A549 (cell line): ENCODE measurements at regions not wholly inside any gene's neighbourhood (a gene's known extent, or its start where the extent isn't known, plus 50 kb on each side); places are given as distances from the start of the nearest gene placed in this dataset.

ENCODE experiments used
- ATAC-seq, 2 experiments: fragments of 200-7000 bp in 1 of 2; fragments of >200 bp in 1 of 2; cut with Nextera tagmentation in 1 of 2; cut with Tn5 transposase in 1 of 2; 3 replicates each; pipeline versions ENCODE4 v1.8.0 to v1.9.1; 2018 to 2020; ENCODE audit warnings: mild to moderate bottlenecking in 1 of 2, moderate library complexity in 1 of 2
- CTCF ChIA-PET: fragments of 300-600 bp; sonication (Branson Sonifier 250); formaldehyde crosslinking; extraction: SDS; loops from one replicate; lab custom pipeline; 2021; ENCODE audit warnings: antibody characterized with exemption, inconsistent platforms; lab: Yijun Ruan, JAX
- POLR2A ChIA-PET: fragments of 350-600 bp; formaldehyde crosslinking; extraction: SDS; loops from one replicate; lab custom pipeline; 2021; ENCODE audit warnings: antibody characterized with exemption, inconsistent platforms; lab: Yijun Ruan, JAX
- DNase-seq, 2 experiments: peaks; one replicate each; pipeline versions ENCODE4 v3.0.0 to v3.0.0-alpha.2; 2011 to 2016; ENCODE audit warnings: low read depth in 1 of 2, low spot score in 1 of 2
- FAIRE-seq: peaks from 2 replicates; lab custom pipeline; 2011; peaks lifted over from hg19 to GRCh38; lab: Jason Lieb, UNC
- H3K27ac ChIP-seq, 2 experiments: fragments of >200 bp; sonication (Bioruptor Twin); formaldehyde crosslinking; 3 replicates each; pipeline ENCODE4 v1.5.1; 2016 to 2017
- H3K4me1 ChIP-seq: fragments of >200 bp; sonication (Bioruptor Twin); formaldehyde crosslinking; 3 replicates; pipeline ENCODE4 v1.6.1; 2016
- H3K4me2 ChIP-seq: fragments of >200 bp; sonication (Bioruptor Twin); formaldehyde crosslinking; 3 replicates; pipeline ENCODE4 v1.6.1; 2016
- H3K4me3 ChIP-seq: fragments of >200 bp; sonication (Bioruptor Twin); formaldehyde crosslinking; 3 replicates; pipeline ENCODE4 v1.5.1; 2016
- H3K9me3 ChIP-seq: fragments of >200 bp; sonication (Bioruptor Twin); formaldehyde crosslinking; 3 replicates; pipeline ENCODE4 v1.6.1; 2016
- CBX8 ChIP-seq: fragments of 200-600 bp; sonication (generic); IDR thresholded peaks from 2 replicates; pipeline ENCODE4 v1.6.1; 2016
- CHD2 ChIP-seq: fragments of 150-350 bp; IDR thresholded peaks from 2 replicates; pipeline ENCODE4 v1.6.1; 2014; ENCODE audit warnings: low read length; ENCODE audit not compliant: partially characterized antibody
- CHD4 ChIP-seq: fragments of 200-600 bp; sonication (generic); IDR thresholded peaks from 2 replicates; pipeline ENCODE4 v1.6.1; 2016; ENCODE audit warnings: antibody characterized with exemption, mild to moderate bottlenecking, borderline replicate concordance
- EHF ChIP-seq: fragments of 250-450 bp; sonication (Bioruptor Pico); IDR thresholded peaks from 2 replicates; pipeline ENCODE4 v1.5.0; 2020; ENCODE audit warnings: mild to moderate bottlenecking
- ESRRA ChIP-seq: fragments of 150-350 bp; IDR thresholded peaks from 2 replicates; pipeline ENCODE4 v1.6.1; 2014; ENCODE audit warnings: mild to moderate bottlenecking, low read length, borderline replicate concordance
- FOSB ChIP-seq: fragments of 250-450 bp; sonication (Bioruptor Pico); IDR thresholded peaks from 2 replicates; pipeline ENCODE4 v1.5.0; 2020; ENCODE audit warnings: mild to moderate bottlenecking, moderate library complexity
- FOSL2 ChIP-seq, 2 experiments: fragments of 450-650 bp in 1 of 2; fragments of >200 bp in 1 of 2; sonication (Bioruptor Twin) in 1 of 2; formaldehyde crosslinking; IDR thresholded peaks; 2 replicates each; pipeline versions ENCODE4 v1.5.0 to v1.6.1; 2016 to 2020; ENCODE audit warnings: mild to moderate bottlenecking in 1 of 2, moderate library complexity in 1 of 2
- GATA3 ChIP-seq: IDR thresholded peaks from 2 replicates; pipeline ENCODE4 v1.6.1; 2012; ENCODE audit warnings: borderline replicate concordance
- HOXA7 ChIP-seq: fragments of 250-450 bp; sonication (Bioruptor Pico); IDR thresholded peaks from 2 replicates; pipeline ENCODE4 v1.5.0; 2020; ENCODE audit warnings: mild to moderate bottlenecking, moderate library complexity
- HOXB13 ChIP-seq: fragments of 250-450 bp; sonication (Bioruptor Pico); IDR thresholded peaks from 2 replicates; pipeline ENCODE4 v1.5.0; 2020; ENCODE audit warnings: low read depth, mild to moderate bottlenecking, moderate library complexity
- HOXB5 ChIP-seq: fragments of 250-450 bp; sonication (Bioruptor Pico); IDR thresholded peaks from 2 replicates; pipeline ENCODE4 v1.5.0; 2020; ENCODE audit warnings: mild to moderate bottlenecking, moderate library complexity
- KDM1A ChIP-seq: fragments of 200-600 bp; sonication (generic); IDR thresholded peaks from 2 replicates; pipeline ENCODE4 v1.6.1; 2016; ENCODE audit warnings: low read depth, mild to moderate bottlenecking
- MAFK ChIP-seq: fragments of 450-650 bp; IDR thresholded peaks from 2 replicates; pipeline ENCODE4 v1.6.1; 2014; ENCODE audit not compliant: partially characterized antibody
- MAX ChIP-seq: IDR thresholded peaks from 2 replicates; pipeline ENCODE4 v1.6.1; 2012
- MAZ ChIP-seq: fragments of 150-350 bp; IDR thresholded peaks from 2 replicates; pipeline ENCODE4 v1.6.1; 2014; ENCODE audit warnings: antibody characterized with exemption, low read depth, low read length, borderline replicate concordance
- MYC ChIP-seq: IDR thresholded peaks from 2 replicates; pipeline ENCODE4 v1.6.1; 2012; ENCODE audit warnings: mild to moderate bottlenecking, inconsistent platforms, low read length, improper control_type of control experiment, borderline replicate concordance
- NFE2L2 ChIP-seq: fragments of 150-350 bp; conservative IDR thresholded peaks from 2 replicates; pipeline ENCODE4 v1.6.1; 2014; ENCODE audit warnings: low read length
- NPAS2 ChIP-seq: fragments of 250-450 bp; sonication (Bioruptor Pico); IDR thresholded peaks from 2 replicates; pipeline ENCODE4 v1.8.0; 2022; ENCODE audit warnings: mild to moderate bottlenecking, moderate library complexity, borderline replicate concordance
- PHF8 ChIP-seq: fragments of 200-600 bp; sonication (generic); IDR thresholded peaks from 2 replicates; pipeline ENCODE4 v1.6.1; 2016; ENCODE audit warnings: low read depth, mild to moderate bottlenecking, antibody characterized with exemption, moderate library complexity, borderline replicate concordance
- POLR2A ChIP-seq: IDR thresholded peaks from 2 replicates; pipeline ENCODE4 v1.6.1; 2012; ENCODE audit warnings: mild to moderate bottlenecking, low read length
- RARB ChIP-seq: fragments of 250-450 bp; sonication (Bioruptor Pico); IDR thresholded peaks from 2 replicates; pipeline ENCODE4 v1.8.0; 2021; ENCODE audit warnings: mild to moderate bottlenecking, moderate library complexity
- RFX5 ChIP-seq: fragments of 450-650 bp; IDR thresholded peaks from 2 replicates; pipeline ENCODE4 v1.7.1; 2014; ENCODE audit warnings: antibody characterized with exemption, mild to moderate bottlenecking, moderate library complexity
- RNF2 ChIP-seq: fragments of 200-600 bp; sonication (generic); IDR thresholded peaks from 2 replicates; pipeline ENCODE4 v1.6.1; 2016; ENCODE audit warnings: low read depth, mild to moderate bottlenecking, antibody characterized with exemption, moderate library complexity, borderline replicate concordance
- SMC3 ChIP-seq: fragments of >200 bp; sonication (Bioruptor Twin); formaldehyde crosslinking; IDR thresholded peaks from 3 replicates; pipeline ENCODE4 v1.6.1; 2018; ENCODE audit warnings: inconsistent platforms
- SREBF2 ChIP-seq: fragments of 450-650 bp; IDR thresholded peaks from 2 replicates; pipeline ENCODE4 v1.6.1; 2014; ENCODE audit warnings: mild to moderate bottlenecking, moderate library complexity
- TFCP2L1 ChIP-seq: fragments of 250-450 bp; sonication (Bioruptor Pico); IDR thresholded peaks from 2 replicates; pipeline ENCODE4 v1.5.0; 2021; ENCODE audit warnings: mild to moderate bottlenecking
- ZFP36 ChIP-seq: fragments of 450-650 bp; IDR thresholded peaks from 2 replicates; pipeline ENCODE4 v1.6.1; 2014; ENCODE audit warnings: borderline replicate concordance; ENCODE audit not compliant: partially characterized antibody
- ZSCAN20 ChIP-seq: fragments of 250-450 bp; sonication (Bioruptor Pico); IDR thresholded peaks from 2 replicates; pipeline ENCODE4 v1.8.0; 2022; ENCODE audit warnings: mild to moderate bottlenecking, moderate library complexity
- WGBS: methylation state at CpG from one replicate; pipeline ENCODE4 v1.1.6; 2017; ENCODE audit errors: missing lambda C conversion rate; 5-methylcytosine and 5-hydroxymethylcytosine counted together
- TF ChIP-seq, protein P1 (sequence below): fragments of >200 bp; sonication (Bioruptor Twin); formaldehyde crosslinking; IDR thresholded peaks from 3 replicates; pipeline ENCODE4 v1.6.1; 2016
- TF ChIP-seq, protein P2 (sequence below): fragments of 150-350 bp; IDR thresholded peaks from 2 replicates; pipeline ENCODE4 v1.6.1; 2014; ENCODE audit warnings: low read depth, mild to moderate bottlenecking, low read length

DNA sequence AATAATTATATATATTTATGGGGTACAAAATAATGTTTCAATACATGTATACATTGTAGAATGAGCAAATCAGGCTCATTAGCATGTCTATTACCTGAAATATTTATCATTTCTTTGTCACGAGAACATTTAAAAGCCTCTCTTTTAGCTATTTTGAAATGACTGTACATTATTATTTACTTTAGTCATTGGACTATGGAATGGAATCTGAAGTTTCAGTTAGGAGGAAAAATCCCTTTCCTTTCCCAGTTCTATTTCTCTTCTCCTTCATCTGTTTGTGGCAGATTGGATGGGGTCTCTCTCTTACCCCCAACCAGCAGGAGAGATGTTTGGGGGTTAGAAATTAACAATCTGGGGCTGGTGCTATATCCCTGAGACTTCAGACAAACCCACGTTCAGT, 292.5 kb upstream of the SFRP2 start (continued):
- TF ChIP-seq CHD4 (no peak), MYC (no peak), RFX5 (no peak), RNF2 (no peak), MAX (no peak), ESRRA (no peak), PHF8 (no peak), RARB (no peak), NFE2L2 (no peak), HOXA7 (no peak)
- TF ChIP-seq, all 56 proteins: peak for 0

GRCh38 chr4:154078504-154079350, 289.8 kb upstream of the SFRP2 start:
- TF ChIP-seq SREBF2: no peak
- no peaks in the 10 kb centered on the region for H3K4me1 ChIP-seq
- no peak for FAIRE-seq
- no peaks in the 10 kb centered on the region for H3K9me3 ChIP-seq
- ChIA-PET CTCF (no interaction called here), POLR2A (no interaction called here)
- DNase-seq: no peak
- ATAC-seq: no peak
- H3K27ac ChIP-seq: no peak overlapping the region
- WGBS: 37% methylated on average over 8 of the region's 8 CpGs
- H3K4me2 ChIP-seq: no peak overlapping the region
- no peak overlapping the region for H3K4me3 ChIP-seq

GRCh38 chr4:154076921-154077320, 288.0 kb upstream of the SFRP2 start:
- ChIA-PET POLR2A (no interaction called here), CTCF (no interaction called here)
- TF ChIP-seq PHF8 (no peak), FOSB (CRISPR knock-in tag) (no peak), HOXB5 (CRISPR knock-in tag) (no peak), MAFK (no peak), CBX8 (no peak), HOXB13 (CRISPR knock-in tag) (no peak), HOXA7 (no peak), ZFP36 (no peak), NFE2L2 (no peak), RFX5 (no peak)
- DNase-seq (no peak), ATAC-seq (no peak), FAIRE-seq (no peak)
- Histone ChIP-seq H3K9me3 (no peaks in the 10 kb centered on the region), H3K4me1 (no peaks in the 10 kb centered on the region), H3K4me3 (no peak overlapping the region), H3K4me2 (no peak overlapping the region), H3K27ac (no peak overlapping the region)
- WGBS: 21% methylated on average over 4 of the region's 4 CpGs

- ChIA-PET CTCF (no interaction called here), POLR2A (no interaction called here)
- H3K4me2 ChIP-seq: no peak overlapping the region
- ATAC-seq (0 out of 6 replicates have a peak, but pooled peaks of 1 of the 2 experiments have one; percentile 39), FAIRE-seq (no peak), DNase-seq (no peak)
- no peaks in the 10 kb centered on the region for H3K4me1 ChIP-seq
- H3K9me3 ChIP-seq: no peaks in the 10 kb centered on the region
- no peak overlapping the region for H3K4me3 ChIP-seq
- H3K27ac ChIP-seq: no peak overlapping the region
- WGBS: 1% methylated on average over 4 of the region's 4 CpGs
- TF ChIP-seq RFX5 (no peak), NPAS2 (CRISPR knock-in tag) (no peak), RNF2 (no peak), MAZ (no peak), NFE2L2 (no peak), TFCP2L1 (no peak), MAFK (no peak), FOSL2 (IDR thresholded peaks at IDR 0.05) (no peak), FOSL2 (CRISPR knock-in tag; IDR thresholded peaks at IDR 0.05) (no peak), ZSCAN20 (CRISPR knock-in tag) (no peak), KDM1A (no peak), SMC3 (no peak), PHF8 (no peak), POLR2A (no peak), CHD2 (no peak), EHF (CRISPR knock-in tag) (no peak), GATA3 (no peak)
- TF ChIP-seq, protein P1, sequence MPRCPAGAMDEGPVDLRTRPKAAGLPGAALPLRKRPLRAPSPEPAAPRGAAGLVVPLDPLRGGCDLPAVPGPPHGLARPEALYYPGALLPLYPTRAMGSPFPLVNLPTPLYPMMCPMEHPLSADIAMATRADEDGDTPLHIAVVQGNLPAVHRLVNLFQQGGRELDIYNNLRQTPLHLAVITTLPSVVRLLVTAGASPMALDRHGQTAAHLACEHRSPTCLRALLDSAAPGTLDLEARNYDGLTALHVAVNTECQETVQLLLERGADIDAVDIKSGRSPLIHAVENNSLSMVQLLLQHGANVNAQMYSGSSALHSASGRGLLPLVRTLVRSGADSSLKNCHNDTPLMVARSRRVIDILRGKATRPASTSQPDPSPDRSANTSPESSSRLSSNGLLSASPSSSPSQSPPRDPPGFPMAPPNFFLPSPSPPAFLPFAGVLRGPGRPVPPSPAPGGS: no peak
- TF ChIP-seq, protein P2, sequence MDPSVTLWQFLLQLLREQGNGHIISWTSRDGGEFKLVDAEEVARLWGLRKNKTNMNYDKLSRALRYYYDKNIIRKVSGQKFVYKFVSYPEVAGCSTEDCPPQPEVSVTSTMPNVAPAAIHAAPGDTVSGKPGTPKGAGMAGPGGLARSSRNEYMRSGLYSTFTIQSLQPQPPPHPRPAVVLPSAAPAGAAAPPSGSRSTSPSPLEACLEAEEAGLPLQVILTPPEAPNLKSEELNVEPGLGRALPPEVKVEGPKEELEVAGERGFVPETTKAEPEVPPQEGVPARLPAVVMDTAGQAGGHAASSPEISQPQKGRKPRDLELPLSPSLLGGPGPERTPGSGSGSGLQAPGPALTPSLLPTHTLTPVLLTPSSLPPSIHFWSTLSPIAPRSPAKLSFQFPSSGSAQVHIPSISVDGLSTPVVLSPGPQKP: no peak
Observed at GRCh38 chr4:154073107-154073822, 284.4 kb upstream of the SFRP2 start.
